DND-41 (cell line): ENCODE measurements at regions not wholly inside any gene's neighbourhood (a gene's known extent, or its start where the extent isn't known, plus 50 kb on each side); places are given as distances from the start of the nearest gene placed in this dataset.

Experiments used
- ATAC-seq: fragments of 200-7000 bp; cut with Tn5 transposase; 3 replicates; pipeline ENCODE4 v1.9.1; 2021; ENCODE audit warnings: low read depth; ENCODE audit not compliant: insufficient read depth
- DNase-seq: peaks from one replicate; pipeline ENCODE4 v3.0.0-alpha.2; 2020
- H2AFZ ChIP-seq: 2 replicates; pipeline ENCODE4 v1.6.0; 2012; ENCODE audit warnings: low read depth, low read length
- H3K27ac ChIP-seq: 2 replicates; pipeline ENCODE4 v1.5.1; 2012; ENCODE audit warnings: low read length, inconsistent platforms
- H3K27me3 ChIP-seq: fragments of 200-600 bp; sonication (generic); 2 replicates; pipeline ENCODE4 v1.6.0; 2012; ENCODE audit warnings: low read length, mild to moderate bottlenecking, inconsistent platforms; ENCODE audit not compliant: insufficient read depth, poor library complexity
- H3K36me3 ChIP-seq: 2 replicates; pipeline ENCODE4 v1.5.1; 2012; ENCODE audit warnings: low read length, inconsistent platforms; ENCODE audit not compliant: insufficient read depth
- H3K4me1 ChIP-seq: 2 replicates; pipeline ENCODE4 v1.5.1; 2012; ENCODE audit warnings: mild to moderate bottlenecking, low read length; ENCODE audit not compliant: insufficient read depth
- H3K4me2 ChIP-seq: 2 replicates; pipeline ENCODE4 v1.6.0; 2012; ENCODE audit warnings: mild to moderate bottlenecking, moderate library complexity, low read length, inconsistent platforms; ENCODE audit not compliant: insufficient read depth
- H3K4me3 ChIP-seq, 2 experiments: fragments of 200-600 bp in 1 of 2; shearing (Covaris generic) in 1 of 2; 2 replicates each; pipeline ENCODE4 v1.5.1; 2012 to 2016; ENCODE audit warnings: inconsistent platforms in 2 of 2, low read length in 2 of 2, mild to moderate bottlenecking in 2 of 2, low read depth in 1 of 2, moderate library complexity in 1 of 2
- H3K79me2 ChIP-seq: 2 replicates; pipeline ENCODE4 v1.6.0; 2012; ENCODE audit warnings: low read length, inconsistent platforms; ENCODE audit not compliant: insufficient read depth
- H3K9ac ChIP-seq: 2 replicates; pipeline ENCODE4 v1.6.0; 2012; ENCODE audit warnings: low read depth, mild to moderate bottlenecking, inconsistent platforms, low read length, moderate library complexity
- H3K9me3 ChIP-seq: 2 replicates; pipeline ENCODE4 v1.5.1; 2012; ENCODE audit warnings: low read length, moderate library complexity, mild to moderate bottlenecking, inconsistent platforms; ENCODE audit not compliant: insufficient read depth, severe bottlenecking
- H4K20me1 ChIP-seq: 2 replicates; pipeline ENCODE4 v1.6.0; 2012; ENCODE audit warnings: low read length; ENCODE audit not compliant: insufficient read depth
- EZH2 ChIP-seq: IDR thresholded peaks from 3 replicates; pipeline ENCODE4 v1.6.1; 2012; ENCODE audit warnings: borderline replicate concordance, low read depth, mild to moderate bottlenecking, moderate library complexity, low read length, inconsistent platforms; ENCODE audit not compliant: severe bottlenecking
- TF ChIP-seq, protein P1 (sequence below): IDR thresholded peaks from 2 replicates; pipeline ENCODE4 v1.5.1; 2012; ENCODE audit warnings: borderline replicate concordance, low read length, moderate library complexity, mild to moderate bottlenecking; ENCODE audit not compliant: poor library complexity, severe bottlenecking; ENCODE audit errors: extremely low read depth

DNA sequence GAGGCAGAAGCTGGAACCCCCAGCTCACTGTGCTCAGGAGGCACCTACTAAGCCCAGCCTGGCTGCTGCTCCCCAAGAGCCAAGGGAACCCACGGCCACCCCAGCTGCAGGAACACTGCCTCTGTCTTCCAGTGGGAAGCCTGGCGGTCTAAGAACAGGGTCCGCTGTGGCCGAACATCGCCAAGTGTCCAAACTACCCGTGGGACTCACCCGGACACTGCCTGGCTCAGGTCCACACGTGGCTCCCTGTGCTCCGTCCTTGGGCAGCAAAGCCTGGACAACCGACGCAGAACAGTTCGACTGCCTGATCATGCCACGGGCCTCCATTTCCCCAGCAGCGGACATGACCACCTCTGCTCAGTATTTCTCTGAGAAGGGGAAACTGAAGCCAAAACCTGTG lies 747.0 kb downstream of the BRD1 start:
- Histone ChIP-seq H4K20me1 (no peaks in the 10 kb centered on the region), H2AFZ (no peak overlapping the region), H3K4me2 (no peak overlapping the region), H3K79me2 (no peaks in the 10 kb centered on the region), H3K36me3 (no peaks in the 10 kb centered on the region), H3K27me3 (no peaks in the 10 kb centered on the region), H3K4me1 (no peaks in the 10 kb centered on the region), H3K27ac (no peak overlapping the region), H3K9me3 (no peaks in the 10 kb centered on the region), H3K9ac (no peak overlapping the region), H3K4me3 (no peak overlapping the region)
- TF ChIP-seq, protein P1, sequence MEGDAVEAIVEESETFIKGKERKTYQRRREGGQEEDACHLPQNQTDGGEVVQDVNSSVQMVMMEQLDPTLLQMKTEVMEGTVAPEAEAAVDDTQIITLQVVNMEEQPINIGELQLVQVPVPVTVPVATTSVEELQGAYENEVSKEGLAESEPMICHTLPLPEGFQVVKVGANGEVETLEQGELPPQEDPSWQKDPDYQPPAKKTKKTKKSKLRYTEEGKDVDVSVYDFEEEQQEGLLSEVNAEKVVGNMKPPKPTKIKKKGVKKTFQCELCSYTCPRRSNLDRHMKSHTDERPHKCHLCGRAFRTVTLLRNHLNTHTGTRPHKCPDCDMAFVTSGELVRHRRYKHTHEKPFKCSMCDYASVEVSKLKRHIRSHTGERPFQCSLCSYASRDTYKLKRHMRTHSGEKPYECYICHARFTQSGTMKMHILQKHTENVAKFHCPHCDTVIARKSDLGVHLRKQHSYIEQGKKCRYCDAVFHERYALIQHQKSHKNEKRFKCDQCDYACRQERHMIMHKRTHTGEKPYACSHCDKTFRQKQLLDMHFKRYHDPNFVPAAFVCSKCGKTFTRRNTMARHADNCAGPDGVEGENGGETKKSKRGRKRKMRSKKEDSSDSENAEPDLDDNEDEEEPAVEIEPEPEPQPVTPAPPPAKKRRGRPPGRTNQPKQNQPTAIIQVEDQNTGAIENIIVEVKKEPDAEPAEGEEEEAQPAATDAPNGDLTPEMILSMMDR, result no peak
- TF ChIP-seq EZH2, result no peak
- DNase-seq, result no peak
- no peak for ATAC-seq

DNA sequence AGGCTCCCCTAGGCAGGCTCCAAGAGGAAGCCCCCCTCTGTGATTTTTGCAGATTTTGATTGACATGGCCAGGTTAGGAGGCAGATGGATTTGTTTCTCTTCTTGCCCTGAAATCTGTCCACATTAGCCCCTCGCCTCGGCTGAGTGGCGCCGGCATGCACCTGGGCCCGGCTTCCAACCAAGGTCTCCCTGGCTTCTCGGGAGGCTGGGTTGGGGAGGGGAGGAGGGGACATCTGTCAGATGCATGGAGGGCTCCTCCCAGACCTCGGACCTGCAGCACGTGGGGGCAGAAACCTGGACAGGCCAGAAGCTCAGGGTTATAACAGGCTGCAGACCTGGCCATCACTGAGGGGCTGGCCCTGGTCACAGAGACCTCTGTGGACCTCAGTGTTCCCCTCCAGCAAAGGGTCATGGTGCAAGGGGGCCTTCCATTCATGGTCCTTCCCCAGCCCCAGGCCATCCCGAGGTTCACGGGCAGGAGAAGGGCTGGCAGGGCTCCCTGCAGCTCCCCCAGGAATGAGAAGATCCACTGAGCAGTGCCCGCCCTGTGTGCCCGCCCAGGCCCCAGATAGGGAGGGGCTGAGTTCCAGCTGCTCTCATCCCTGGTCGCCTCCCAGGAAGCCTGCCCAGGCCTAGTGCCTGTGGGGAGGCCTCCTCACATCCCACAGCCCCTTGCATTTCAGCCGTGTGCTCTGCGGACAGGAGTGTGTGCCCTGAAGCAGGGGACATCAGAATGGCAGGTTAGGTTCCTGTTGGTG lies 747.8 kb downstream of the BRD1 start:
- Histone ChIP-seq H3K27me3 (no peaks in the 10 kb centered on the region), H3K4me1 (no peaks in the 10 kb centered on the region), H3K79me2 (no peaks in the 10 kb centered on the region), H3K36me3 (no peaks in the 10 kb centered on the region), H3K4me2 (no peak overlapping the region), H3K9ac (no peak overlapping the region), H4K20me1 (no peaks in the 10 kb centered on the region), H2AFZ (no peak overlapping the region), H3K4me3 (no peak overlapping the region), H3K27ac (no peak overlapping the region), H3K9me3 (no peaks in the 10 kb centered on the region)
- DNase-seq, result no peak
- TF ChIP-seq EZH2, result no peak
- TF ChIP-seq, protein P1, result no peak
- ATAC-seq, result no peak

DNA sequence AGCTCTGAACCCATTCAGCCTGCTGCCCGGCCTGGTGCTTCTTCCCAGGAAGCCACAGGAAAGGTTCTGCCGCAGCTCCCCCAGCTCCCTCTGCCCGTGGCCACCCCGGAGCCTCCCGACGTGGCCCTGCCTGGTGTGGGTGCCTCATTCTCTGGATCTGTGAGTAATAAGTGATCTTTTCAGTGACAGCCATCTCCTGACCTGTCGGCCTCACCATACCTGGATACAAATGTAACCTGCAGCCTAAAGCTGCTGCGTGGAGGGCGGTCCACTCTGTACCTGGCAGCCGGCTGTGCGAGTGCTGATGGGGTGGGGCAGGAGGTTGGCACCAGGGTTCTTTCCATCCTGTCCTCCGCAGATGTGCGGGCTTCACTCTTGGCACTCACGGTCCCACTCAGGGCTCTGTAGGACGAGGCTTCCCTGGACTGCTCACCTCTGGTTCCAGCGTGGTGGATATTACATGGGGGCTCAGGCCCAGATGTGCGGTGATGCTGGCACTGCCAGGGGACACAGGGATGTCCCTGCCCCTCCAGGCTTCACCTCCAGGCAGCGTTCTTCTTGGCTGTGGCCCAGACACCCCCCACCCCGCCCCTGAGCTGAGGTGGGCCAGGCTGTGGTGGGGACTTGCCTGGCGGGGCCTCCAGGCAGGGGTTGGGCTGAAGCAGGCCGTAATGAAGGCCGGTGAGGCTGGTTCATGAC lies 748.5 kb downstream of the BRD1 start:
- Histone ChIP-seq H4K20me1 (no peaks in the 10 kb centered on the region), H3K4me3 (no peak overlapping the region), H3K4me2 (no peak overlapping the region), H3K27ac (no peak overlapping the region), H3K4me1 (no peaks in the 10 kb centered on the region), H3K79me2 (no peaks in the 10 kb centered on the region), H2AFZ (no peak overlapping the region), H3K27me3 (no peaks in the 10 kb centered on the region), H3K36me3 (no peaks in the 10 kb centered on the region), H3K9me3 (no peaks in the 10 kb centered on the region), H3K9ac (no peak overlapping the region)
- no peak for TF ChIP-seq EZH2
- TF ChIP-seq, protein P1, result no peak
- ATAC-seq, result no peak
- DNase-seq, result no peak
